HCT116 (cell line): ENCODE measurements at regions not wholly inside any gene's neighbourhood (a gene's known extent, or its start where the extent isn't known, plus 50 kb on each side); places are given as distances from the start of the nearest gene placed in this dataset.

Experiments used
- ATAC-seq: fragments of 200-7000 bp; cut with Tn5 transposase; 2 replicates; pipeline ENCODE4 v1.9.1; 2020; ENCODE audit warnings: mild to moderate bottlenecking, moderate library complexity
- BruUV-seq: library from RNA; stranded (reverse); fragments of 400-500 nt; replicated peaks from 2 replicates; lab custom pipeline; 2021; lab: Mats Ljungman, UMichigan
- CTCF ChIA-PET: fragments of 300-600 bp; sonication (Branson Sonifier 250); formaldehyde crosslinking; loops from one replicate; lab custom pipeline; 2021; ENCODE audit warnings: antibody characterized with exemption; lab: Charles Lee
- POLR2A ChIA-PET: fragments of 300-600, 350-600 bp; sonication (Branson Sonifier 250); formaldehyde crosslinking; loops from one replicate; lab custom pipeline; 2021; ENCODE audit warnings: antibody characterized with exemption; lab: Charles Lee
- RAD21 ChIA-PET, 2 experiments: fragments of 300-600 bp; sonication (Branson Sonifier 250); formaldehyde crosslinking; loops; one replicate each; lab custom pipeline; 2023; ENCODE audit warnings: low total read pairs in 2 of 2; ENCODE audit not compliant: uncharacterized antibody in 2 of 2, unreplicated experiment in 2 of 2, low non-redundant PET in 1 of 2; lab: Charles Lee
- DNase-seq: peaks from one replicate; pipeline ENCODE4 v3.0.0-alpha.2; 2010; ENCODE audit warnings: low read depth, low spot score
- H2AFZ ChIP-seq: fragments of 200-600 bp; shearing (Covaris generic), sonication (generic); 2 replicates; pipeline ENCODE4 v1.6.1; 2017; ENCODE audit warnings: low read depth, mixed run types, mixed read lengths, antibody characterized with exemption, low read length; ENCODE audit not compliant: poor library complexity, severe bottlenecking
- H3K27ac ChIP-seq: 2 replicates; pipeline ENCODE4 v1.5.1; 2012; ENCODE audit warnings: low read depth, low read length
- H3K27me3 ChIP-seq: fragments of 200-600 bp; sonication (generic); 2 replicates; pipeline ENCODE4 v1.6.1; 2016; ENCODE audit warnings: mixed run types, low read length, mixed read lengths; ENCODE audit not compliant: insufficient read depth
- H3K36me3 ChIP-seq, 2 experiments: fragments of 200-500 bp in 1 of 2; fragments of 200-600 bp in 1 of 2; sonication (Bioruptor generic) in 1 of 2; sonication (generic) in 1 of 2; 2 replicates each; pipeline versions ENCODE4 v1.5.1 to v1.6.1; 2014 to 2016; ENCODE audit warnings: low read length in 2 of 2, inconsistent platforms in 1 of 2, mixed read lengths in 1 of 2, mixed run types in 1 of 2; ENCODE audit not compliant: insufficient read depth in 2 of 2, control insufficient read depth in 1 of 2
- H3K4me1 ChIP-seq, 2 experiments: fragments of 200-600 bp in 1 of 2; sonication (generic) in 1 of 2; 2 replicates each; pipeline versions ENCODE4 v1.5.1 to v1.6.1; 2012 to 2017; ENCODE audit warnings: low read length in 2 of 2, inconsistent platforms in 1 of 2, mild to moderate bottlenecking in 1 of 2, mixed read lengths in 1 of 2, mixed run types in 1 of 2, moderate library complexity in 1 of 2; ENCODE audit not compliant: insufficient read depth in 2 of 2, control insufficient read depth in 1 of 2
- H3K4me2 ChIP-seq: fragments of 200-600 bp; sonication (generic); 2 replicates; pipeline ENCODE4 v1.6.1; 2017; ENCODE audit warnings: mixed run types, low read length, mixed read lengths
- H3K4me3 ChIP-seq, 2 experiments: fragments of 200-600 bp in 1 of 2; sonication (generic) in 1 of 2; replicated peaks in 1 of 2; 2 replicates each; pipeline ENCODE4 v1.5.1; 2011 to 2016; ENCODE audit warnings: low read length in 2 of 2, control low read depth in 1 of 2, low read depth in 1 of 2, mild to moderate bottlenecking in 1 of 2, mixed read lengths in 1 of 2, mixed run types in 1 of 2
- H3K79me2 ChIP-seq: fragments of 200-600 bp; sonication (generic); 2 replicates; pipeline ENCODE4 v1.6.1; 2017; ENCODE audit warnings: mild to moderate bottlenecking, mixed run types, low read length, moderate library complexity, mixed read lengths; ENCODE audit not compliant: insufficient read depth
- H3K9ac ChIP-seq: fragments of 200-600 bp; sonication (generic); 2 replicates; pipeline ENCODE4 v1.6.1; 2016; ENCODE audit warnings: low read length, mixed read lengths
- H3K9me2 ChIP-seq: fragments of 200-600 bp; sonication (generic), shearing (Covaris generic); 2 replicates; pipeline ENCODE4 v1.6.1; 2017; ENCODE audit warnings: mixed run types, mild to moderate bottlenecking, moderate library complexity; ENCODE audit not compliant: insufficient read depth
- H3K9me3 ChIP-seq, 2 experiments: fragments of 200-500 bp in 1 of 2; fragments of 200-600 bp in 1 of 2; sonication (Bioruptor generic) in 1 of 2; sonication (generic) in 1 of 2; 2 replicates each; pipeline ENCODE4 v1.6.1; 2014 to 2017; ENCODE audit warnings: low read length in 2 of 2, mixed read lengths in 2 of 2, inconsistent platforms in 1 of 2, low read depth in 1 of 2, mild to moderate bottlenecking in 1 of 2, mixed run types in 1 of 2, moderate library complexity in 1 of 2; ENCODE audit not compliant: control insufficient read depth in 1 of 2, insufficient read depth in 1 of 2
- H4K20me1 ChIP-seq: fragments of 200-600 bp; sonication (generic), shearing (Covaris generic); 2 replicates; pipeline ENCODE4 v1.6.1; 2017; ENCODE audit warnings: mixed run types, mild to moderate bottlenecking, moderate library complexity; ENCODE audit not compliant: insufficient read depth
- EGR1 ChIP-seq: IDR thresholded peaks from 2 replicates; pipeline ENCODE4 v1.6.1; 2012; ENCODE audit warnings: low read depth
- ELF1 ChIP-seq: IDR thresholded peaks from 2 replicates; pipeline ENCODE4 v1.6.1; 2012; ENCODE audit warnings: low read depth, borderline replicate concordance
- EZH2 ChIP-seq: fragments of 200-600 bp; sonication (generic); IDR thresholded peaks from 2 replicates; pipeline ENCODE4 v1.6.1; 2017; ENCODE audit warnings: antibody characterized with exemption, mixed run types
- EZH2phosphoT487 ChIP-seq: fragments of 200-600 bp; IDR thresholded peaks from 2 replicates; pipeline ENCODE4 v1.6.1; 2018; ENCODE audit warnings: antibody characterized with exemption, borderline replicate concordance
- FOSL1 ChIP-seq: IDR thresholded peaks from 2 replicates; pipeline ENCODE4 v1.6.1; 2012; ENCODE audit warnings: low read depth
- JUND ChIP-seq: IDR thresholded peaks from 2 replicates; pipeline ENCODE4 v1.6.1; 2012
- POLR2A ChIP-seq: IDR thresholded peaks from 2 replicates; pipeline ENCODE4 v1.7.0; 2011; ENCODE audit warnings: borderline replicate concordance; ENCODE audit not compliant: insufficient read depth, insufficient read length; ENCODE audit errors: extremely low read depth
- POLR2AphosphoS5 ChIP-seq: IDR thresholded peaks from 2 replicates; pipeline ENCODE4 v1.6.1; 2011; ENCODE audit warnings: mild to moderate bottlenecking, low read depth, low read length, moderate library complexity
- RAD21 ChIP-seq: IDR thresholded peaks from 2 replicates; pipeline ENCODE4 v1.6.1; 2012; ENCODE audit warnings: low read depth, mild to moderate bottlenecking
- SIN3A ChIP-seq: IDR thresholded peaks from 2 replicates; pipeline ENCODE4 v1.6.1; 2012; ENCODE audit warnings: low read depth
- SP1 ChIP-seq: IDR thresholded peaks from 2 replicates; pipeline ENCODE4 v1.6.1; 2012; ENCODE audit warnings: low read depth
- SRF ChIP-seq: IDR thresholded peaks from 2 replicates; pipeline ENCODE4 v1.6.1; 2012; ENCODE audit warnings: low read depth
- TCF7L2 ChIP-seq: IDR thresholded peaks from 2 replicates; pipeline ENCODE4 v1.7.0; 2011; ENCODE audit warnings: borderline replicate concordance, inconsistent platforms; ENCODE audit not compliant: insufficient read depth, insufficient read length; ENCODE audit errors: extremely low read depth
- YY1 ChIP-seq: IDR thresholded peaks from 2 replicates; pipeline ENCODE4 v1.6.1; 2011; ENCODE audit warnings: low read length, low read depth, moderate library complexity, mild to moderate bottlenecking; ENCODE audit not compliant: insufficient replicate concordance; ENCODE audit errors: extremely low read depth
- ZFX ChIP-seq: fragments of 450-650 bp; IDR thresholded peaks from 2 replicates; pipeline ENCODE4 v1.6.1; 2017
- ZNF274 ChIP-seq: fragments of 200-500 bp; sonication (Bioruptor generic); IDR thresholded peaks from 2 replicates; pipeline ENCODE4 v1.6.1; 2014; ENCODE audit warnings: mild to moderate bottlenecking, low read depth, low read length, inconsistent platforms
- intact Hi-C: fragments of 100-400 bp; cut with micrococcal nuclease; formaldehyde crosslinking; loops from 2 replicates; pipeline ENCODE4 v1.10.0; 2022
- TF ChIP-seq, protein P1 (sequence below), 3 experiments: fragments of 200-600 bp in 1 of 3; sonication (generic) in 1 of 3; IDR thresholded peaks in 2 of 3; conservative IDR thresholded peaks in 1 of 3; 2 replicates each; pipeline ENCODE4 v1.5.1; 2012 to 2017; ENCODE audit warnings: low read depth in 2 of 3, low read length in 2 of 3, antibody characterized with exemption in 1 of 3, borderline replicate concordance in 1 of 3, control low read depth in 1 of 3, mild to moderate bottlenecking in 1 of 3, mixed read lengths in 1 of 3, mixed run types in 1 of 3, moderate library complexity in 1 of 3; ENCODE audit not compliant: insufficient read depth in 1 of 3
- TF ChIP-seq, protein P2 (sequence below): IDR thresholded peaks from 2 replicates; pipeline ENCODE4 v1.6.1; 2012; ENCODE audit warnings: low read depth
- TF ChIP-seq, protein P3 (sequence below): IDR thresholded peaks from 2 replicates; pipeline ENCODE4 v1.6.1; 2012
- TF ChIP-seq, protein P4 (sequence below): IDR thresholded peaks from 2 replicates; pipeline ENCODE4 v1.6.1; 2011; ENCODE audit warnings: mild to moderate bottlenecking, low read length, moderate library complexity; ENCODE audit not compliant: insufficient replicate concordance; ENCODE audit errors: extremely low read depth

DNA sequence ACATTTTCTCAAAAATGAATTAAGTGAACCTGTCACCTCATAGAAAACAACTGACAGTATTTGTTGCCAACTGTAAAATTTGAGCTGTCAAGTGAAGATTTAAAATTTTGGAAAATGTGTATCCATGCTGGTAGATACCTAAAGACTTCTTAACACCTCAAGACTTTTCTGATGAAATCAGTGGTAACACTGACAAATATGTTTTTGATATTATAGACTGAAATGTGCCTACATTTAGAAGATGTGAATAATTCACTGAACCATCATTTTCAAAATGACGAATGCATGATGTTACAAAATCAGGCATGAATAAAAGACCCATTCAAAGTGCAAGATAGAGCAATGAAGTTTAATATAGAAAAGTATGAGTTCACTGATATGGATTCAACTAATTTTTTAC is 51.5 kb upstream of the ASPRV1 start:
- DNase-seq = no peak
- no peak overlapping the region for H3K4me2 ChIP-seq
- RAD21 ChIA-PET = no interaction called here
- peaks cover 0 to 5% of the 10 kb centered on the region in 2 experiments; a peak in 1 of 4 replicates for H3K9me3 ChIP-seq
- no peaks in the 10 kb centered on the region for H3K9me2 ChIP-seq
- no peak overlapping the region for H3K4me3 ChIP-seq
- no peaks in the 10 kb centered on the region for H3K27me3 ChIP-seq
- H3K9ac ChIP-seq = no peak overlapping the region
- CTCF ChIA-PET = no interaction called here
- POLR2A ChIA-PET = no interaction called here
- intact Hi-C loops = no loop called here
- no TSS peak for BruUV-seq
- TF ChIP-seq POLR2AphosphoS5 = no peak
- TF ChIP-seq EZH2phosphoT487 = no peak
- no peak for TF ChIP-seq SIN3A
- TF ChIP-seq SRF = no peak
- TF ChIP-seq, protein P1, sequence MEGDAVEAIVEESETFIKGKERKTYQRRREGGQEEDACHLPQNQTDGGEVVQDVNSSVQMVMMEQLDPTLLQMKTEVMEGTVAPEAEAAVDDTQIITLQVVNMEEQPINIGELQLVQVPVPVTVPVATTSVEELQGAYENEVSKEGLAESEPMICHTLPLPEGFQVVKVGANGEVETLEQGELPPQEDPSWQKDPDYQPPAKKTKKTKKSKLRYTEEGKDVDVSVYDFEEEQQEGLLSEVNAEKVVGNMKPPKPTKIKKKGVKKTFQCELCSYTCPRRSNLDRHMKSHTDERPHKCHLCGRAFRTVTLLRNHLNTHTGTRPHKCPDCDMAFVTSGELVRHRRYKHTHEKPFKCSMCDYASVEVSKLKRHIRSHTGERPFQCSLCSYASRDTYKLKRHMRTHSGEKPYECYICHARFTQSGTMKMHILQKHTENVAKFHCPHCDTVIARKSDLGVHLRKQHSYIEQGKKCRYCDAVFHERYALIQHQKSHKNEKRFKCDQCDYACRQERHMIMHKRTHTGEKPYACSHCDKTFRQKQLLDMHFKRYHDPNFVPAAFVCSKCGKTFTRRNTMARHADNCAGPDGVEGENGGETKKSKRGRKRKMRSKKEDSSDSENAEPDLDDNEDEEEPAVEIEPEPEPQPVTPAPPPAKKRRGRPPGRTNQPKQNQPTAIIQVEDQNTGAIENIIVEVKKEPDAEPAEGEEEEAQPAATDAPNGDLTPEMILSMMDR (IDR thresholded peaks at IDR 0.05 in 2 of 3, conservative IDR thresholded peaks at IDR 0.05 in 1 of 3; ENCODE audit: borderline replicate concordance in 1 of 3, insufficient read depth in 1 of 3, low read depth in 2 of 3, low read length in 2 of 3) = no peak
- TF ChIP-seq, protein P2, sequence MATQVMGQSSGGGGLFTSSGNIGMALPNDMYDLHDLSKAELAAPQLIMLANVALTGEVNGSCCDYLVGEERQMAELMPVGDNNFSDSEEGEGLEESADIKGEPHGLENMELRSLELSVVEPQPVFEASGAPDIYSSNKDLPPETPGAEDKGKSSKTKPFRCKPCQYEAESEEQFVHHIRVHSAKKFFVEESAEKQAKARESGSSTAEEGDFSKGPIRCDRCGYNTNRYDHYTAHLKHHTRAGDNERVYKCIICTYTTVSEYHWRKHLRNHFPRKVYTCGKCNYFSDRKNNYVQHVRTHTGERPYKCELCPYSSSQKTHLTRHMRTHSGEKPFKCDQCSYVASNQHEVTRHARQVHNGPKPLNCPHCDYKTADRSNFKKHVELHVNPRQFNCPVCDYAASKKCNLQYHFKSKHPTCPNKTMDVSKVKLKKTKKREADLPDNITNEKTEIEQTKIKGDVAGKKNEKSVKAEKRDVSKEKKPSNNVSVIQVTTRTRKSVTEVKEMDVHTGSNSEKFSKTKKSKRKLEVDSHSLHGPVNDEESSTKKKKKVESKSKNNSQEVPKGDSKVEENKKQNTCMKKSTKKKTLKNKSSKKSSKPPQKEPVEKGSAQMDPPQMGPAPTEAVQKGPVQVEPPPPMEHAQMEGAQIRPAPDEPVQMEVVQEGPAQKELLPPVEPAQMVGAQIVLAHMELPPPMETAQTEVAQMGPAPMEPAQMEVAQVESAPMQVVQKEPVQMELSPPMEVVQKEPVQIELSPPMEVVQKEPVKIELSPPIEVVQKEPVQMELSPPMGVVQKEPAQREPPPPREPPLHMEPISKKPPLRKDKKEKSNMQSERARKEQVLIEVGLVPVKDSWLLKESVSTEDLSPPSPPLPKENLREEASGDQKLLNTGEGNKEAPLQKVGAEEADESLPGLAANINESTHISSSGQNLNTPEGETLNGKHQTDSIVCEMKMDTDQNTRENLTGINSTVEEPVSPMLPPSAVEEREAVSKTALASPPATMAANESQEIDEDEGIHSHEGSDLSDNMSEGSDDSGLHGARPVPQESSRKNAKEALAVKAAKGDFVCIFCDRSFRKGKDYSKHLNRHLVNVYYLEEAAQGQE = no peak
- TF ChIP-seq ZFX = no peak
- no peak for TF ChIP-seq SP1
- no peak for TF ChIP-seq YY1
- TF ChIP-seq EZH2 = no peak
- no peak for TF ChIP-seq POLR2A
- TF ChIP-seq, protein P3, sequence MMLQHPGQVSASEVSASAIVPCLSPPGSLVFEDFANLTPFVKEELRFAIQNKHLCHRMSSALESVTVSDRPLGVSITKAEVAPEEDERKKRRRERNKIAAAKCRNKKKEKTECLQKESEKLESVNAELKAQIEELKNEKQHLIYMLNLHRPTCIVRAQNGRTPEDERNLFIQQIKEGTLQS = no peak
- no peak for TF ChIP-seq TCF7L2
- TF ChIP-seq ZNF274 = no peak
- no peak for TF ChIP-seq FOSL1
- TF ChIP-seq ELF1 = no peak
- TF ChIP-seq RAD21 = no peak
- TF ChIP-seq, protein P4, sequence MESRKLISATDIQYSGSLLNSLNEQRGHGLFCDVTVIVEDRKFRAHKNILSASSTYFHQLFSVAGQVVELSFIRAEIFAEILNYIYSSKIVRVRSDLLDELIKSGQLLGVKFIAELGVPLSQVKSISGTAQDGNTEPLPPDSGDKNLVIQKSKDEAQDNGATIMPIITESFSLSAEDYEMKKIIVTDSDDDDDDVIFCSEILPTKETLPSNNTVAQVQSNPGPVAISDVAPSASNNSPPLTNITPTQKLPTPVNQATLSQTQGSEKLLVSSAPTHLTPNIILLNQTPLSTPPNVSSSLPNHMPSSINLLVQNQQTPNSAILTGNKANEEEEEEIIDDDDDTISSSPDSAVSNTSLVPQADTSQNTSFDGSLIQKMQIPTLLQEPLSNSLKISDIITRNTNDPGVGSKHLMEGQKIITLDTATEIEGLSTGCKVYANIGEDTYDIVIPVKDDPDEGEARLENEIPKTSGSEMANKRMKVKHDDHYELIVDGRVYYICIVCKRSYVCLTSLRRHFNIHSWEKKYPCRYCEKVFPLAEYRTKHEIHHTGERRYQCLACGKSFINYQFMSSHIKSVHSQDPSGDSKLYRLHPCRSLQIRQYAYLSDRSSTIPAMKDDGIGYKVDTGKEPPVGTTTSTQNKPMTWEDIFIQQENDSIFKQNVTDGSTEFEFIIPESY = no peak
- TF ChIP-seq JUND = no peak
- no peak for TF ChIP-seq EGR1
- TF ChIP-seq, all 23 proteins: peak for 0
- Histone ChIP-seq H3K4me1 (peaks cover 5 to 13% of the 10 kb centered on the region in 2 experiments; a peak in 3 of 4 replicates), H3K27ac (no peak overlapping the region), H4K20me1 (no peaks in the 10 kb centered on the region), H3K79me2 (no peaks in the 10 kb centered on the region), H2AFZ (no peak overlapping the region), H3K36me3 (no peaks in the 10 kb centered on the region)
- ATAC-seq = no peak
